Transverse colon (tissue), 4 donors: ENCODE measurements at regions not wholly inside any gene's neighbourhood (a gene's known extent, or its start where the extent isn't known, plus 50 kb on each side); places are given as distances from the start of the nearest gene placed in this dataset.
"Not testable (repeated sequence)": the region's sequence is repeated elsewhere in the genome, so short reads cannot be mapped to it uniquely, and the experiment has no call there.

ENCODE experiments used
- DNase-seq: peaks from one replicate; pipeline ENCODE4 v3.0.0-alpha.2; 2019
- H3K27ac ChIP-seq, 4 donors: fragments of 200-600 bp; sonication (generic); 2 replicates each; pipeline ENCODE4 v1.5.1; 2016 to 2018; ENCODE audit warnings: inconsistent platforms in 4 of 4
- H3K27me3 ChIP-seq: fragments of 200-600 bp; sonication (generic); 2 replicates; pipeline ENCODE4 v1.5.1; 2017; ENCODE audit warnings: inconsistent platforms
- H3K36me3 ChIP-seq, 4 donors: fragments of 200-600 bp; sonication (generic); 2 replicates each; pipeline ENCODE4 v1.5.1; 2017 to 2019; ENCODE audit warnings: inconsistent platforms in 4 of 4
- H3K4me1 ChIP-seq, 4 donors: fragments of 200-600 bp; sonication (generic); 2 replicates each; pipeline ENCODE4 v1.5.1; 2017 to 2020; ENCODE audit warnings: inconsistent platforms in 4 of 4
- H3K4me3 ChIP-seq, 4 donors: fragments of 200-600 bp; sonication (generic); 1 replicate in 1 of 4; 2 replicates in 3 of 4; pipeline versions ENCODE4 v1.5.1 to v1.6.1; 2017 to 2019; ENCODE audit warnings: inconsistent platforms in 4 of 4
- H3K9me3 ChIP-seq, 2 donors: fragments of 200-600 bp; sonication (generic); 2 replicates each; pipeline ENCODE4 v1.5.1; 2017 to 2019; ENCODE audit warnings: inconsistent platforms in 2 of 2
- CTCF ChIP-seq, 5 experiments: fragments of 200-600 bp in 3 of 5; fragments of 450-650 bp in 2 of 5; sonication (generic) in 3 of 5; IDR thresholded peaks; 1 replicate in 2 of 5; 2 replicates in 3 of 5; pipeline ENCODE4 v1.5.1; 2016 to 2017; ENCODE audit warnings: antibody characterized with exemption in 5 of 5, inconsistent platforms in 3 of 5, mild to moderate bottlenecking in 2 of 5, moderate library complexity in 1 of 5
- EP300 ChIP-seq: sonication (generic); formaldehyde crosslinking; IDR thresholded peaks from one replicate; pipeline ENCODE4 v1.6.1; 2017; ENCODE audit warnings: antibody characterized with exemption, low read depth
- POLR2A ChIP-seq: fragments of 450-650 bp; IDR thresholded peaks from one replicate; pipeline ENCODE4 v1.6.1; 2016; ENCODE audit warnings: antibody characterized with exemption, mild to moderate bottlenecking, moderate library complexity
- POLR2AphosphoS5 ChIP-seq, 3 donors: sonication (generic); formaldehyde crosslinking; IDR thresholded peaks; one replicate each; pipeline ENCODE4 v1.6.1; 2016; ENCODE audit warnings: antibody characterized with exemption in 3 of 3
- WGBS, 2 donors: methylation state at CpG; one replicate each; pipeline ENCODE4 v1.1.5; 2018; ENCODE audit warnings: low coverage in 1 of 2; 5-methylcytosine and 5-hydroxymethylcytosine counted together
- in situ Hi-C, 4 donors: fragments of 200-750 bp; cut with MboI; loops; one replicate each; pipeline versions ENCODE4 v1.15.0 to v1.15.1; 2017; ENCODE audit warnings: low sequenced_read_pairs in 3 of 4, low pct_ligation_motif_present in 1 of 4, low pct_unique_long_range_greater_than_20kb in 1 of 4
- intact Hi-C: fragments of 100-400 bp; cut with DNase I; formaldehyde crosslinking; loops from one replicate; pipeline ENCODE4 v1.15.1; 2023; ENCODE audit warnings: low total_unique reads

GRCh38 chr1:60619581-60619980 is 462.8 kb upstream of the NFIA start:
- no peak overlapping the region for H3K4me3 ChIP-seq
- DNase-seq = no peak
- H3K9me3 ChIP-seq = no peaks in the 10 kb centered on the region
- peaks cover 0 to 5% (median 0%) of the 10 kb centered on the region in 4 donors for H3K4me1 ChIP-seq
- intact Hi-C loops (no loop called here), in situ Hi-C loops (no loop called here)
- WGBS, 2 donors = 68 to 76% methylated on average over 3 of the region's 3 CpGs
- TF ChIP-seq CTCF (IDR thresholded peaks at IDR 0.05) (no peak), POLR2A (no peak), POLR2AphosphoS5 (IDR thresholded peaks at IDR 0.05) (no peak), EP300 (no peak)
- H3K36me3 ChIP-seq = no peaks in the 10 kb centered on the region
- H3K27me3 ChIP-seq = no peaks in the 10 kb centered on the region
- H3K27ac ChIP-seq = no peak overlapping the region

- Histone ChIP-seq H3K27ac (no peak overlapping the region), H3K36me3 (no peaks in the 10 kb centered on the region), H3K27me3 (no peaks in the 10 kb centered on the region), H3K4me1 (no peaks in the 10 kb centered on the region), H3K9me3 (no peaks in the 10 kb centered on the region), H3K4me3 (no peak overlapping the region)
- TF ChIP-seq POLR2A (no peak), CTCF (IDR thresholded peaks at IDR 0.05) (no peak), EP300 (no peak), POLR2AphosphoS5 (IDR thresholded peaks at IDR 0.05) (no peak)
- DNase-seq = no peak
- 94% methylated on average over 3 of the region's 3 CpGs for WGBS, 2 donors
- intact Hi-C loops = no loop called here
- in situ Hi-C loops = no loop called here
Measured at GRCh38 chr1:60615666-60616065, 466.7 kb upstream of the NFIA start.

- H3K4me3 ChIP-seq = no peak overlapping the region
- in situ Hi-C loops (no loop called here), intact Hi-C loops (no loop called here)
- H3K9me3 ChIP-seq = no peaks in the 10 kb centered on the region
- H3K27me3 ChIP-seq = no peaks in the 10 kb centered on the region
- H3K27ac ChIP-seq = no peak overlapping the region
- WGBS, 2 donors = 88 to 93% methylated on average over 3 to 4 of the region's 4 CpGs
- TF ChIP-seq CTCF (IDR thresholded peaks at IDR 0.05) (no peak), POLR2AphosphoS5 (IDR thresholded peaks at IDR 0.05) (no peak), POLR2A (no peak), EP300 (no peak)
- H3K36me3 ChIP-seq = no peaks in the 10 kb centered on the region
- DNase-seq = no peak
- H3K4me1 ChIP-seq = no peaks in the 10 kb centered on the region
Measured at GRCh38 chr1:60612790-60613189, 469.6 kb upstream of the NFIA start.

- H3K4me1 ChIP-seq, intact Hi-C loops, H3K27ac ChIP-seq, in situ Hi-C loops, H3K36me3 ChIP-seq, DNase-seq, H3K27me3 ChIP-seq, H3K9me3 ChIP-seq, H3K4me3 ChIP-seq: not testable (repeated sequence)
- WGBS, 2 donors = 94 to 100% methylated on average over 1 of the region's 1 CpG
Measured at GRCh38 chr1:60606921-60607320, 475.4 kb upstream of the NFIA start.

GRCh38 chr1:60600532-60600931 is 481.8 kb upstream of the NFIA start:
- 61 to 67% methylated on average over 1 of the region's 1 CpG for WGBS, 2 donors
- no peaks in the 10 kb centered on the region for H3K36me3 ChIP-seq
- no peaks in the 10 kb centered on the region for H3K9me3 ChIP-seq
- H3K27me3 ChIP-seq = no peaks in the 10 kb centered on the region
- H3K4me3 ChIP-seq = no peak overlapping the region
- no peak for DNase-seq
- no peak overlapping the region for H3K27ac ChIP-seq
- no peak for TF ChIP-seq POLR2A
- TF ChIP-seq EP300 = no peak
- no peak for TF ChIP-seq POLR2AphosphoS5 (IDR thresholded peaks at IDR 0.05)
- TF ChIP-seq CTCF (IDR thresholded peaks at IDR 0.05) = no peak
- in situ Hi-C loops (no loop called here), intact Hi-C loops (no loop called here)
- no peaks in the 10 kb centered on the region for H3K4me1 ChIP-seq
